Coronary artery (tissue), 2 donors: ENCODE measurements at regions not wholly inside any gene's neighbourhood (a gene's known extent, or its start where the extent isn't known, plus 50 kb on each side); places are given as distances from the start of the nearest gene placed in this dataset.

Experiments used
- DNase-seq: peaks from one replicate; pipeline ENCODE4 v3.0.0-alpha.2; 2017; ENCODE audit warnings: low spot score
- H3K27ac ChIP-seq, 2 donors: fragments of 200-600 bp; sonication (generic); one replicate each; pipeline ENCODE4 v1.5.1; 2016 to 2019
- H3K4me3 ChIP-seq: fragments of 200-600 bp; sonication (generic); 2 replicates; pipeline ENCODE4 v1.5.1; 2016; ENCODE audit warnings: mild to moderate bottlenecking, moderate library complexity
- TF ChIP-seq, protein P1 (sequence below): fragments of 200-600 bp; sonication (generic); IDR thresholded peaks from one replicate; pipeline ENCODE4 v1.5.1; 2019; ENCODE audit warnings: antibody characterized with exemption

DNA sequence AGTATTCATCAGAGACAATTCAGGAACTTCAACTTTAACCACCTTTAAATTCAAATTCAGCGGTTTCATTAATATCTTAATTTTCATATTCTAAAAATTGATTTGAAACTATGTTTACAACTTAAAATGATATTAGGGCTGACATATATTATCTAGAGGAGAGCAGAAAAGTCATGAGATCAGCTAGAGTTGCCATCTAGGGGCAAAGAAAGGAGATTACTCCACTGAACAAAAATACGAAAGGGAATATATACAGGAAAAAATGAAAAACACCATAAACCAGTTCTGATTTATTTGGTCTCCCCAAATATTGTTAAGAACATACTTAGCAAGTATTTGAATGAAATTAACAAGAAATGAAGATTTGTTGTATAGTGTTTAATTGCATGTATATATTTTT, 946.3 kb downstream of the DTWD2 start:
- Histone ChIP-seq H3K27ac (no peak overlapping the region), H3K4me3 (no peak overlapping the region)
- DNase-seq: no peak
- TF ChIP-seq, protein P1, sequence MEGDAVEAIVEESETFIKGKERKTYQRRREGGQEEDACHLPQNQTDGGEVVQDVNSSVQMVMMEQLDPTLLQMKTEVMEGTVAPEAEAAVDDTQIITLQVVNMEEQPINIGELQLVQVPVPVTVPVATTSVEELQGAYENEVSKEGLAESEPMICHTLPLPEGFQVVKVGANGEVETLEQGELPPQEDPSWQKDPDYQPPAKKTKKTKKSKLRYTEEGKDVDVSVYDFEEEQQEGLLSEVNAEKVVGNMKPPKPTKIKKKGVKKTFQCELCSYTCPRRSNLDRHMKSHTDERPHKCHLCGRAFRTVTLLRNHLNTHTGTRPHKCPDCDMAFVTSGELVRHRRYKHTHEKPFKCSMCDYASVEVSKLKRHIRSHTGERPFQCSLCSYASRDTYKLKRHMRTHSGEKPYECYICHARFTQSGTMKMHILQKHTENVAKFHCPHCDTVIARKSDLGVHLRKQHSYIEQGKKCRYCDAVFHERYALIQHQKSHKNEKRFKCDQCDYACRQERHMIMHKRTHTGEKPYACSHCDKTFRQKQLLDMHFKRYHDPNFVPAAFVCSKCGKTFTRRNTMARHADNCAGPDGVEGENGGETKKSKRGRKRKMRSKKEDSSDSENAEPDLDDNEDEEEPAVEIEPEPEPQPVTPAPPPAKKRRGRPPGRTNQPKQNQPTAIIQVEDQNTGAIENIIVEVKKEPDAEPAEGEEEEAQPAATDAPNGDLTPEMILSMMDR: no peak

DNA sequence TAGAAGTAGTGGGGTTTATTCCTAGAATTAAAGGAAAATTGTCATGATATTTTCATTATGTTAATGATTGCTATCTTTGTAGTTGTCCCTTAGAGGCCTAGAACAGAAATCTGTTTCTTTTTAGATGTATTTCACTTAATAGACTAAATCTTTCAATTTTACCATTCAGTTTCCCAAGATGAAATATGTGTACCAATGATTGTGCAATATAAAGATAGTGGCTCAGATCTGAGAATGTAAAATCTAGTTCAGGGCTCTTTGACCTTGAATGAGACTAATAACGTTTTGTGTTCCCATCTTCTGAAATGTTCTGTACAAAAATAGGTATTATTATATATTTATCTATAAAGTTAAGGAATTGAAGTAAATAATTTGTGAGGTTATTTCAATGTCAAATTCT, 947.9 kb downstream of the DTWD2 start:
- TF ChIP-seq, protein P1: no peak
- Histone ChIP-seq H3K27ac (no peak overlapping the region), H3K4me3 (no peak overlapping the region)
- DNase-seq: no peak

DNA sequence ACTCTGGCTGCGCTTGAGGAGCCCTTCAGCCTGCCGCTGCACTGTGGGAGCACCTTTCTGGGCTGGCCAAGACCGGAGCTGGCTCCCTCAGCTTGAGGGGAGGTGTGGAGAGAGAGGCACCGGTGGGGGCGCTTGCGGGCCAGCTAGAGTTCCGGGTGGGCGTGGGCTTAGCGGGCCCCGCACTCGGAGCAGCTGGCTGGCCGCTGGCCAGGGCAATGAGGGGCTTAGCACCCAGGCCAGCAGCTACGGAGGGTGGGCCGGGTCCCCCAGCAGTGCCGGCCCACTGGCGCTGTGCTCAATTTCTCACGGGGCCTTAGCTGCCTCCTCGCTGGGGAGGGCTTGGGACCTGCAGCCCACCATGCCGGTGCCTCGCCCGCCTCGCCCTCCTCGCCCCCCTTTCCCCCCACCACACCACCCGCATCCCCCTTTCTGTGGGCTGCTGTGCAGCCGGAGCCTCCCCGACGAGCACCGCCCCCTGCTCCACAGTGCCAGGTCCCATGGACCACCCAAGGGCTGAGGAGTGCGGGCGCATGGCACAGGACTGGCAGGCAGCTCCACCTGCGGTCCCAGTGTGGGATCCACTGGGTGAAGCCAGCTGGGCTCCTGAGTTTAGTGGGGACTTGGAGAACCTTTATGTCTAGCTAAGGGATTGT, 954.5 kb downstream of the DTWD2 start:
- Histone ChIP-seq H3K4me3 (no peak overlapping the region), H3K27ac (no peak overlapping the region)
- TF ChIP-seq, protein P1: no peak
- no peak for DNase-seq

DNA sequence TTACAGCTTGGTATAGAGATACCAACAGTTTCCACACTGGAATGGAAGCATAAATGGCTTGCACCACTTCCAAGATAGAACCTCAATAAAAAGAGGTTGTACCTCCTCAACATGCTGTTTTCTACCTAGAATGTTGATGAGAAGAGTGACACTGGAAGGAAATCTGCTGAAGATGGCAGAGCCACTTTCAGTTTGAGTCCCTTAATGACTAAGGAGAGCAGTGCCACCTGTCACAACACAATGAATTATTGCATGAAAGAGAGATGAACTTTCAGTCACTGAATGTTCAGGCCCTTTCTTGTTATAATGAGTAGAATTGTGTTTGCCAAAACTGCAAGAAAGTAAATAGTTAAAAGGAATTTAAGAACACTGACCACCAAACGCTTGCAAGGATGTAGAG, 958.5 kb downstream of the DTWD2 start:
- DNase-seq: no peak
- Histone ChIP-seq H3K4me3 (no peak overlapping the region), H3K27ac (no peak overlapping the region)
- TF ChIP-seq, protein P1: no peak

DNA sequence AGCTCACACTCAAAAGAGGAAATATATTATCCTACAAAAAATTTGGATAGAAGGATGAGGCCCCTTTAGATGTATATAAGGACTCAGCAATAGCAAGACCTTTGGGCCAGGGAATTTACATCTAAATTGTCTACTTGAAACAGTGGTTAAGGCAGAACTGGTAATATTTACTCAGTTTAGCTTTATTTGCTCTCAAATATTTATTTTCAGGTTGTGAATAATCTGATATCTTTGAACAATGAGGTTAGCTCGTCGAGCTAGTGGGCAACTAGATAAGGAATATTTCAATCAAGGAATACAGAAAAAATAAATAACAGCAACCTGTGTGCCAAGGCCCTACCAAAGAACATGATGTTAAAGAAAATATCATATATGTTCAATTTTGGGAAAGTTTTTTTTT, 966.3 kb downstream of the DTWD2 start:
- TF ChIP-seq, protein P1: no peak
- no peak overlapping the region for H3K27ac ChIP-seq
- DNase-seq: no peak
- no peak overlapping the region for H3K4me3 ChIP-seq

DNA sequence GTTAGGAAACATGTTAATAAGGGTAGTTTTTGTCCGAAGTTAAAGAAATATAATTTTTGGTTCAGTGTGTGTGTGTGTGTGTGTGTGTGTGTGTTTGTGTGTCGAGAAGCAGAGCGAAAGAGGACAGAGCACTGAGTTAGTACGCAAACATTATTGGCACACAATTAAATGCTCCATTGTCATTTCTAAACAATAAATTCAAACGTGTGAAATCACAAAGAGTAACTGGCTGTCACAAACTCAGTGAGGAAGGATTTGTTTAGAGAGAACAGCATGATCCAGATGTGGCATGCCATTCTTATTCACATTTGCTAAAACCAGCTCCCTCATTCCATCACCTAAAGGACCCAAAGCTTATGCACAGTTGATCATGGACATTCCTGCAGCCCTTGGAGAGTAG, 970.8 kb downstream of the DTWD2 start:
- H3K4me3 ChIP-seq: no peak overlapping the region
- DNase-seq: no peak
- TF ChIP-seq, protein P1: no peak
- H3K27ac ChIP-seq: no peak overlapping the region

DNA sequence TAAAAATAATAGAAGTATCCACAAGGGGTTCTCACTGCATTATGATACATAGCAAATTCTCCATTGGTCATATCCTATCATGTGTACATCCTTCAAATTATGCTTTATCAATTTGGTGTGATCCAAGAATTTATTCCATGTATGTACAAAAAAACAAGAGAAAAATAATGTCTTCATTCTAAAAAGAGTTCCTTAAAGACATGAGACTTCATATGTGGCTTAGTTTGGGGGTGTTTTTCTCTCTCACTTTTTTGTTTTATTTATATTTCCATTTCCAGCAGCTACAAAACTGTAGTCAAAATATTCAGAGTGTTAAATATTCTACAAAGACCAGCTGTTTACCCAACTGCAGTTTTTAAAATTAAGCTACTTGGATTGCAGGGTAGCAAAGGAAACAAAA, 972.0 kb downstream of the DTWD2 start:
- Histone ChIP-seq H3K27ac (no peak overlapping the region), H3K4me3 (no peak overlapping the region)
- TF ChIP-seq, protein P1: no peak
- no peak for DNase-seq
